ENCODE measurements at regions not wholly inside any gene's neighbourhood (a gene's known extent, or its start where the extent isn't known, plus 50 kb on each side); places are given as distances from the start of the nearest gene placed in this dataset.

DNA sequence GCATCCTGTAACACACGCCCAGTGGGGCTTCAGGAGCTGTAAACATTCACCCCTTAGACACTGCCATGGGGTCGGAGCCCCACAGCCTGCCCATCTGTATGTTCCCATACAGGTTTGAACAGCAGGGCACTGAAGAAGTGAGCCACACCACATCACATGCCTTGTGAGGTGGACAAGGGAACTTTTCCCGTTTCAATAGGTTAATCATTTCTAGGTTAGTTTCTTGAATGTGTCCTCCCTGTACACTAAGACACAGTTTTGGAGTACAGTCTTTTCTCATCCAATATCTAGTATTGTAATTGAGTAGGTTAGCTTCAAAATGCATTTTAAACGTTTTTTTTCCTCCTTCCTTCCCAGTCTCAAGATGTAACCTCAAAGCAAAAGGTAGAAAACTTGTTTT, 700.2 kb upstream of the PCDH20 start:
- TF ChIP-seq, protein P1, sequence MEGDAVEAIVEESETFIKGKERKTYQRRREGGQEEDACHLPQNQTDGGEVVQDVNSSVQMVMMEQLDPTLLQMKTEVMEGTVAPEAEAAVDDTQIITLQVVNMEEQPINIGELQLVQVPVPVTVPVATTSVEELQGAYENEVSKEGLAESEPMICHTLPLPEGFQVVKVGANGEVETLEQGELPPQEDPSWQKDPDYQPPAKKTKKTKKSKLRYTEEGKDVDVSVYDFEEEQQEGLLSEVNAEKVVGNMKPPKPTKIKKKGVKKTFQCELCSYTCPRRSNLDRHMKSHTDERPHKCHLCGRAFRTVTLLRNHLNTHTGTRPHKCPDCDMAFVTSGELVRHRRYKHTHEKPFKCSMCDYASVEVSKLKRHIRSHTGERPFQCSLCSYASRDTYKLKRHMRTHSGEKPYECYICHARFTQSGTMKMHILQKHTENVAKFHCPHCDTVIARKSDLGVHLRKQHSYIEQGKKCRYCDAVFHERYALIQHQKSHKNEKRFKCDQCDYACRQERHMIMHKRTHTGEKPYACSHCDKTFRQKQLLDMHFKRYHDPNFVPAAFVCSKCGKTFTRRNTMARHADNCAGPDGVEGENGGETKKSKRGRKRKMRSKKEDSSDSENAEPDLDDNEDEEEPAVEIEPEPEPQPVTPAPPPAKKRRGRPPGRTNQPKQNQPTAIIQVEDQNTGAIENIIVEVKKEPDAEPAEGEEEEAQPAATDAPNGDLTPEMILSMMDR (IDR thresholded peaks at IDR 0.05; ENCODE audit: insufficient read depth, low read length, poor library complexity, severe bottlenecking) = no peak
- no peak for TF ChIP-seq EZH2phosphoT487 (conservative IDR thresholded peaks at IDR 0.05; ENCODE audit: low read length)

All from SU-DHL-6 (cell line).